ENCODE measurements at regions not wholly inside any gene's neighbourhood (a gene's known extent, or its start where the extent isn't known, plus 50 kb on each side); places are given as distances from the start of the nearest gene placed in this dataset.

DNA sequence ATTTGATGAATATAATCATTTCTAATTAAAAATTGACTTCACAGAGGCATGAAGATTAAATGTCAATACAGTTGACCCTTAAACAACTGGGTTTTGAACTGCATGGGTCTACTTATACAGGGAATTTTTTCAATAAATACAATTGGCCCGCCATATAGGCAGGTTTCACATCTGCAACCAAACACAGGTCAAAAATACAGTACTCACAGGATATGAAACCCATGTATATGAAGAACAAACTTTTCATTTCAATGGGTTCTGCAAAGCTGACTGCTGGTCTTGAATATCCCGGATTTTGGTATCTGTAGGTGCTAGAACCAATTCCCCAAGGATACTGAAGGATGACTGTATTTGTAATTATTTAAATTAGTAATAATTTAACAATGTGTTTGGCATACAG is 555.6 kb downstream of the EPHA4 start:
- TF ChIP-seq CTCF (conservative IDR thresholded peaks at IDR 0.05; ENCODE audit: low read length) (no peak), EZH2phosphoT487 (IDR thresholded peaks at IDR 0.05; ENCODE audit: borderline replicate concordance) (no peak)

Measured in Loucy (cell line).